ACHN (cell line): ENCODE measurements at regions not wholly inside any gene's neighbourhood (a gene's known extent, or its start where the extent isn't known, plus 50 kb on each side); places are given as distances from the start of the nearest gene placed in this dataset.

Experiments
- DNase-seq: peaks from one replicate; pipeline ENCODE4 v3.0.0-alpha.2; 2015
- in situ Hi-C: cut with HindIII; loops from 2 replicates; pipeline ENCODE4 v1.10.0; 2017; ENCODE audit warnings: low sequenced_read_pairs, low pct_ligation_motif_present, low pct_unique_long_range_greater_than_20kb

- DNase-seq, result no peak
- in situ Hi-C loops, result no loop called here
Measured at GRCh38 chr12:77401064-77401769, 335.8 kb upstream of the E2F7 start.

- in situ Hi-C loops, result no loop called here
- no peak for DNase-seq
Measured at GRCh38 chr12:77392467-77393088, 327.2 kb upstream of the E2F7 start.

GRCh38 chr12:77388445-77389265 lies 323.3 kb upstream of the E2F7 start:
- in situ Hi-C loops, result no loop called here
- DNase-seq, result no peak

GRCh38 chr12:77387671-77388070 lies 322.3 kb upstream of the E2F7 start:
- in situ Hi-C loops, result no loop called here
- DNase-seq, result no peak

GRCh38 chr12:77387214-77387613 lies 321.8 kb upstream of the E2F7 start:
- no peak for DNase-seq
- in situ Hi-C loops, result no loop called here

- in situ Hi-C loops, result no loop called here
- no peak for DNase-seq
Measured at GRCh38 chr12:77384941-77385340, 319.6 kb upstream of the E2F7 start.

GRCh38 chr12:77382096-77382742 lies 316.9 kb upstream of the E2F7 start:
- DNase-seq, result no peak
- in situ Hi-C loops, result no loop called here

- no peak for DNase-seq
- in situ Hi-C loops, result no loop called here
Measured at GRCh38 chr12:77377622-77378021, 312.3 kb upstream of the E2F7 start.

- in situ Hi-C loops, result no loop called here
- no peak for DNase-seq
Measured at GRCh38 chr12:77377116-77377515, 311.7 kb upstream of the E2F7 start.

- DNase-seq, result no peak
- in situ Hi-C loops, result no loop called here
Measured at GRCh38 chr12:77374673-77375072, 309.3 kb upstream of the E2F7 start.

- in situ Hi-C loops, result no loop called here
- DNase-seq, result no peak
Measured at GRCh38 chr12:77372494-77372893, 307.1 kb upstream of the E2F7 start.

GRCh38 chr12:77372026-77372425 lies 306.7 kb upstream of the E2F7 start:
- no peak for DNase-seq
- in situ Hi-C loops, result no loop called here

GRCh38 chr12:77368379-77368778 lies 303.0 kb upstream of the E2F7 start:
- no peak for DNase-seq
- in situ Hi-C loops, result no loop called here

GRCh38 chr12:77366616-77367015 lies 301.2 kb upstream of the E2F7 start:
- in situ Hi-C loops, result no loop called here
- DNase-seq, result no peak

GRCh38 chr12:77364400-77364799 lies 299.0 kb upstream of the E2F7 start:
- in situ Hi-C loops, result no loop called here
- no peak for DNase-seq

GRCh38 chr12:77362509-77363210 lies 297.3 kb upstream of the E2F7 start:
- no peak for DNase-seq
- in situ Hi-C loops, result no loop called here

- no peak for DNase-seq
- in situ Hi-C loops, result no loop called here
Measured at GRCh38 chr12:77357655-77358054, 292.3 kb upstream of the E2F7 start.

GRCh38 chr12:77354766-77355362 lies 289.5 kb upstream of the E2F7 start:
- DNase-seq, result no peak
- in situ Hi-C loops, result no loop called here
